HPDE6-E6E7 (cell line): ENCODE measurements at regions not wholly inside any gene's neighbourhood (a gene's known extent, or its start where the extent isn't known, plus 50 kb on each side); places are given as distances from the start of the nearest gene placed in this dataset.
"Not testable (repeated sequence)": the region's sequence is repeated elsewhere in the genome, so short reads cannot be mapped to it uniquely, and the experiment has no call there.

Experiments
- DNase-seq: peaks from one replicate; pipeline ENCODE4 v3.0.0; 2011; ENCODE audit warnings: missing footprints; ENCODE audit errors: extremely low spot score

GRCh38 chr17:73851091-73851490 lies 206.8 kb upstream of the SDK2 start:
- no peak for DNase-seq

- no peak for DNase-seq
Observed at GRCh38 chr17:73851921-73852320, 207.7 kb upstream of the SDK2 start.

- no peak for DNase-seq
Observed at GRCh38 chr17:73855720-73856333, 211.6 kb upstream of the SDK2 start.

GRCh38 chr17:73856556-73856955 lies 212.3 kb upstream of the SDK2 start:
- no peak for DNase-seq

GRCh38 chr17:73859439-73860008 lies 215.3 kb upstream of the SDK2 start:
- DNase-seq, result not testable (repeated sequence)

GRCh38 chr17:73861543-73861942 lies 217.3 kb upstream of the SDK2 start:
- DNase-seq, result no peak

GRCh38 chr17:73863761-73864535 lies 219.7 kb upstream of the SDK2 start:
- no peak for DNase-seq

- DNase-seq, result no peak
Observed at GRCh38 chr17:73865831-73866230, 221.6 kb upstream of the SDK2 start.

GRCh38 chr17:73867056-73867455 lies 222.8 kb upstream of the SDK2 start:
- DNase-seq, result no peak

GRCh38 chr17:73870068-73870467 lies 225.8 kb upstream of the SDK2 start:
- DNase-seq, result no peak

GRCh38 chr17:73870473-73870872 lies 226.2 kb upstream of the SDK2 start:
- DNase-seq, result no peak

- DNase-seq, result no peak
Observed at GRCh38 chr17:73872816-73873215, 228.6 kb upstream of the SDK2 start.

GRCh38 chr17:73874008-73874720 lies 229.9 kb upstream of the SDK2 start:
- DNase-seq, result no peak

- no peak for DNase-seq
Observed at GRCh38 chr17:73875346-73875745, 231.1 kb upstream of the SDK2 start.

GRCh38 chr17:73877962-73878361 lies 233.7 kb upstream of the SDK2 start:
- no peak for DNase-seq

GRCh38 chr17:73878923-73879322 lies 234.7 kb upstream of the SDK2 start:
- DNase-seq, result no peak

GRCh38 chr17:73879987-73880386 lies 235.7 kb upstream of the SDK2 start:
- no peak for DNase-seq

- DNase-seq, result no peak
Observed at GRCh38 chr17:73882590-73882989, 238.3 kb upstream of the SDK2 start.

GRCh38 chr17:73883175-73883574 lies 238.9 kb upstream of the SDK2 start:
- DNase-seq, result no peak

- no peak for DNase-seq
Observed at GRCh38 chr17:73887739-73888138, 243.5 kb upstream of the SDK2 start.

- DNase-seq, result no peak
Observed at GRCh38 chr17:73888862-73889261, 244.6 kb upstream of the SDK2 start.

GRCh38 chr17:73889439-73889838 lies 245.2 kb upstream of the SDK2 start:
- no peak for DNase-seq
